DMS114 treated with DMSO at 0.1 percent for 48 hours (cell line): ENCODE measurements at regions not wholly inside any gene's neighbourhood (a gene's known extent, or its start where the extent isn't known, plus 50 kb on each side); places are given as distances from the start of the nearest gene placed in this dataset.
"Not testable (repeated sequence)": the region's sequence is repeated elsewhere in the genome, so short reads cannot be mapped to it uniquely, and the experiment has no call there.

Experiments
- DNase-seq: peaks from one replicate; lab custom pipeline; 2025; ENCODE audit not compliant: unreplicated experiment; lab: John Stamatoyannopoulos, UW

GRCh38 chr9:86578722-86579121 lies 224.5 kb upstream of the TUT7 start:
- DNase-seq, result no peak

- DNase-seq, result no peak
Measured at GRCh38 chr9:86577420-86578333, 223.5 kb upstream of the TUT7 start.

GRCh38 chr9:86575825-86576525 lies 221.8 kb upstream of the TUT7 start:
- DNase-seq, result no peak

GRCh38 chr9:86575137-86575536 lies 220.9 kb upstream of the TUT7 start:
- no peak for DNase-seq

GRCh38 chr9:86573886-86574285 lies 219.7 kb upstream of the TUT7 start:
- DNase-seq, result no peak

GRCh38 chr9:86572904-86573303 lies 218.7 kb upstream of the TUT7 start:
- no peak for DNase-seq

GRCh38 chr9:86565603-86566002 lies 211.4 kb upstream of the TUT7 start:
- DNase-seq, result not testable (repeated sequence)

GRCh38 chr9:86563936-86564335 lies 209.7 kb upstream of the TUT7 start:
- DNase-seq, result no peak

- DNase-seq, result no peak
Measured at GRCh38 chr9:86563350-86563749, 209.1 kb upstream of the TUT7 start.

- no peak for DNase-seq
Measured at GRCh38 chr9:86562691-86563090, 208.5 kb upstream of the TUT7 start.

- no peak for DNase-seq
Measured at GRCh38 chr9:86557918-86558317, 203.7 kb upstream of the TUT7 start.

- DNase-seq, result no peak
Measured at GRCh38 chr9:86557063-86557766, 203.0 kb upstream of the TUT7 start.

- no peak for DNase-seq
Measured at GRCh38 chr9:86555661-86556060, 201.5 kb upstream of the TUT7 start.

GRCh38 chr9:86550401-86550800 lies 196.2 kb upstream of the TUT7 start:
- DNase-seq, result no peak

GRCh38 chr9:86549920-86550319 lies 195.7 kb upstream of the TUT7 start:
- no peak for DNase-seq

- DNase-seq, result no peak
Measured at GRCh38 chr9:86549401-86549811, 195.2 kb upstream of the TUT7 start.

GRCh38 chr9:86548220-86548619 lies 194.0 kb upstream of the TUT7 start:
- DNase-seq, result no peak

- DNase-seq, result no peak
Measured at GRCh38 chr9:86547571-86547970, 193.4 kb upstream of the TUT7 start.

GRCh38 chr9:86546712-86547111 lies 192.5 kb upstream of the TUT7 start:
- DNase-seq, result no peak

- DNase-seq, result no peak
Measured at GRCh38 chr9:86545090-86545489, 190.9 kb upstream of the TUT7 start.

- no peak for DNase-seq
Measured at GRCh38 chr9:86541014-86541570, 186.9 kb upstream of the TUT7 start.
